SK-N-SH treated with all-trans-retinoic acid at 6 μM for 48 hours (cell line): ENCODE measurements at regions not wholly inside any gene's neighbourhood (a gene's known extent, or its start where the extent isn't known, plus 50 kb on each side); places are given as distances from the start of the nearest gene placed in this dataset.

Experiments
- GLIS3 ChIP-seq: fragments of 250-450 bp; sonication (Bioruptor Pico); IDR thresholded peaks from 2 replicates; pipeline ENCODE4 v1.5.0; 2020; ENCODE audit warnings: mild to moderate bottlenecking, moderate library complexity
- ISL1 ChIP-seq: fragments of 250-450 bp; sonication (Bioruptor Pico); IDR thresholded peaks from 2 replicates; pipeline ENCODE4 v2.1.2; 2022; ENCODE audit warnings: mild to moderate bottlenecking, moderate library complexity
- PATZ1 ChIP-seq: fragments of 250-450 bp; sonication (Bioruptor Pico); IDR thresholded peaks from 2 replicates; pipeline ENCODE4 v1.8.0; 2020; ENCODE audit warnings: mild to moderate bottlenecking, moderate library complexity, borderline replicate concordance
- RARB ChIP-seq: fragments of 250-450 bp; sonication (Bioruptor Pico); IDR thresholded peaks from 2 replicates; pipeline ENCODE4 v1.8.0; 2021; ENCODE audit warnings: mild to moderate bottlenecking, moderate library complexity
- ZC3H10 ChIP-seq: fragments of 250-450 bp; sonication (Bioruptor Pico); IDR thresholded peaks from 2 replicates; pipeline ENCODE4 v1.5.1; 2021; ENCODE audit warnings: mild to moderate bottlenecking, moderate library complexity
- ZFP3 ChIP-seq: fragments of 250-450 bp; sonication (Bioruptor Pico); IDR thresholded peaks from 2 replicates; pipeline ENCODE4 v1.5.0; 2020; ENCODE audit warnings: mild to moderate bottlenecking, moderate library complexity
- TF ChIP-seq, protein P1 (sequence below): fragments of 250-450 bp; sonication (Bioruptor Pico); IDR thresholded peaks from 2 replicates; pipeline ENCODE4 v1.5.0; 2020; ENCODE audit warnings: mild to moderate bottlenecking, moderate library complexity

DNA sequence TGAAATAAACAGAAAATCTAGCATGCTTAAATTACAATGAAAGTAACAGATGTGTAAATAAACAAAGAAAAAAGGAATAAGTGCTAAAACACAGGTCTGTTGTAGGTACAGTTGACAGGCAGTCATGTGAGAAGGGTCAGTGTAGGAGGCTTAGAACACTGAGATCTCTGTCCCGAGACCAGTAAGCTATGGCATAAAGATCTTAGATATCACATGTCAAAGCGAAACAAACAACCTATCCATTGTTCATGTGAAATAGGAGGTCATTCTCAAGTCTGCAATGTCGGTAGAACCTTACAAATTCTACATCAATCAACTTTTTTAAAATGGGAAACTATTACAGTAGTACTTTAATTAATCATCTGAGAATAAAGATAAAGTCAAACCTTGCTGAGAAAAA lies 428.9 kb upstream of the ADGRL2 start:
- TF ChIP-seq PATZ1 (CRISPR knock-in tag) (no peak), ZFP3 (CRISPR knock-in tag) (no peak), ISL1 (CRISPR knock-in tag) (no peak), GLIS3 (CRISPR knock-in tag) (no peak), RARB (CRISPR knock-in tag) (no peak), ZC3H10 (no peak)
- TF ChIP-seq, protein P1, sequence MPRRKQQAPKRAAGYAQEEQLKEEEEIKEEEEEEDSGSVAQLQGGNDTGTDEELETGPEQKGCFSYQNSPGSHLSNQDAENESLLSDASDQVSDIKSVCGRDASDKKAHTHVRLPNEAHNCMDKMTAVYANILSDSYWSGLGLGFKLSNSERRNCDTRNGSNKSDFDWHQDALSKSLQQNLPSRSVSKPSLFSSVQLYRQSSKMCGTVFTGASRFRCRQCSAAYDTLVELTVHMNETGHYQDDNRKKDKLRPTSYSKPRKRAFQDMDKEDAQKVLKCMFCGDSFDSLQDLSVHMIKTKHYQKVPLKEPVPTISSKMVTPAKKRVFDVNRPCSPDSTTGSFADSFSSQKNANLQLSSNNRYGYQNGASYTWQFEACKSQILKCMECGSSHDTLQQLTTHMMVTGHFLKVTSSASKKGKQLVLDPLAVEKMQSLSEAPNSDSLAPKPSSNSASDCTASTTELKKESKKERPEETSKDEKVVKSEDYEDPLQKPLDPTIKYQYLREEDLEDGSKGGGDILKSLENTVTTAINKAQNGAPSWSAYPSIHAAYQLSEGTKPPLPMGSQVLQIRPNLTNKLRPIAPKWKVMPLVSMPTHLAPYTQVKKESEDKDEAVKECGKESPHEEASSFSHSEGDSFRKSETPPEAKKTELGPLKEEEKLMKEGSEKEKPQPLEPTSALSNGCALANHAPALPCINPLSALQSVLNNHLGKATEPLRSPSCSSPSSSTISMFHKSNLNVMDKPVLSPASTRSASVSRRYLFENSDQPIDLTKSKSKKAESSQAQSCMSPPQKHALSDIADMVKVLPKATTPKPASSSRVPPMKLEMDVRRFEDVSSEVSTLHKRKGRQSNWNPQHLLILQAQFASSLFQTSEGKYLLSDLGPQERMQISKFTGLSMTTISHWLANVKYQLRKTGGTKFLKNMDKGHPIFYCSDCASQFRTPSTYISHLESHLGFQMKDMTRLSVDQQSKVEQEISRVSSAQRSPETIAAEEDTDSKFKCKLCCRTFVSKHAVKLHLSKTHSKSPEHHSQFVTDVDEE (CRISPR knock-in tag): no peak
